GM19438 (cell line): ENCODE measurements at regions not wholly inside any gene's neighbourhood (a gene's known extent, or its start where the extent isn't known, plus 50 kb on each side); places are given as distances from the start of the nearest gene placed in this dataset.

Source experiments
- ATAC-seq: cut with Tn5 transposase; IDR thresholded peaks from one replicate; pipeline ENCODE4 v1.9.1; 2021; ENCODE audit warnings: low read depth; ENCODE audit not compliant: unreplicated experiment

- ATAC-seq: no peak
These were observed 510.3 kb downstream of the ZIC1 start for GRCh38 chr3:147919496-147919895.

- no peak for ATAC-seq
These were observed 511.9 kb downstream of the ZIC1 start for GRCh38 chr3:147921051-147921450.

GRCh38 chr3:147924755-147925154, 515.6 kb downstream of the ZIC1 start:
- no peak for ATAC-seq

GRCh38 chr3:147925272-147925671, 516.1 kb downstream of the ZIC1 start:
- ATAC-seq: no peak

GRCh38 chr3:147930232-147930807, 521.2 kb downstream of the ZIC1 start:
- ATAC-seq: no peak

GRCh38 chr3:147934451-147935180, 525.5 kb downstream of the ZIC1 start:
- ATAC-seq: no peak

GRCh38 chr3:147937341-147937740, 528.2 kb downstream of the ZIC1 start:
- ATAC-seq: no peak

GRCh38 chr3:147937891-147938290, 528.7 kb downstream of the ZIC1 start:
- ATAC-seq: no peak

GRCh38 chr3:147939425-147939824, 530.3 kb downstream of the ZIC1 start:
- no peak for ATAC-seq

GRCh38 chr3:147939839-147940238, 530.7 kb downstream of the ZIC1 start:
- no peak for ATAC-seq

GRCh38 chr3:147940405-147941193, 531.4 kb downstream of the ZIC1 start:
- ATAC-seq: no peak

- no peak for ATAC-seq
These were observed 532.8 kb downstream of the ZIC1 start for GRCh38 chr3:147941969-147942368.

- ATAC-seq: no peak
These were observed 534.2 kb downstream of the ZIC1 start for GRCh38 chr3:147943265-147943945.

GRCh38 chr3:147945968-147946519, 536.9 kb downstream of the ZIC1 start:
- peak; percentile 59 for ATAC-seq

GRCh38 chr3:147956615-147957014, 547.5 kb downstream of the ZIC1 start:
- ATAC-seq: no peak

GRCh38 chr3:147958754-147959153, 549.6 kb downstream of the ZIC1 start:
- no peak for ATAC-seq

- ATAC-seq: no peak
These were observed 551.6 kb downstream of the ZIC1 start for GRCh38 chr3:147960786-147961185.

- no peak for ATAC-seq
These were observed 553.4 kb downstream of the ZIC1 start for GRCh38 chr3:147962408-147963164.

- no peak for ATAC-seq
These were observed 554.5 kb downstream of the ZIC1 start for GRCh38 chr3:147963711-147964110.

- ATAC-seq: no peak
These were observed 566.0 kb downstream of the ZIC1 start for GRCh38 chr3:147975165-147975564.
